Activated T-cell treated with anti-CD3 and anti-CD28 coated beads, Interleukin-2, amount 50 U/mL, for 1 hour (primary cell): ENCODE measurements at regions not wholly inside any gene's neighbourhood (a gene's known extent, or its start where the extent isn't known, plus 50 kb on each side); places are given as distances from the start of the nearest gene placed in this dataset.

ENCODE experiments used
- DNase-seq: peaks from one replicate; pipeline ENCODE4 v3.0.0-alpha.2; 2020

DNA sequence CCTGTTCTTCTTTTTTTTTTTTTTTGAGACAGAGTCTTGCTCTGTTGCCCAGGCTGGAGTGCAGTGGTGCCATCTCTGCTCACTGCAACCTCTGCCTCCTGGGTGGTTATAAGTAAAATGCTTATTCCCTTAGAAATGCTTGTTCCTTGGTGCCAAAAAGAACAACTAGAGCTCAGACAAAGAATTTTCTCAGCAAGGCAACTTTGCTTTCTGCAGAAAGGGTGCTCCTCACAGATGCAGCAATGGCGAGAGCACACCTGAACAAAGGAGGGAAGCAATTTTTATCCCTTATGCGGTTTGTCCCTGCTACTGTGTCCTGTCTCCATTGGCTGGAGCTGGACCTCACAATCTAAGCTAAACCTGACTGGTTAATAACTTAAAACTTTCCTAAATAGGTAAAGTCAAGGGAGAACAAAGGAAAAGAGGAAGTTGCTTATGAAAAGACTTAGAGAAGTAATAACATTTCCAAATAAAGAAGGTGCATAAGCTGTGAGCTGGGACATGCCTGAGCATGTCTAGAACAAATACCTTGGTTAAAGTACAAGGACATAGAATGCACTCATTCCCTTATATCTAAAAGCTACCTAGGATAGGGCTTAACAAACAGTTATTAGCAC lies 90.0 kb upstream of the PRR5 start:
- no peak for DNase-seq

DNA sequence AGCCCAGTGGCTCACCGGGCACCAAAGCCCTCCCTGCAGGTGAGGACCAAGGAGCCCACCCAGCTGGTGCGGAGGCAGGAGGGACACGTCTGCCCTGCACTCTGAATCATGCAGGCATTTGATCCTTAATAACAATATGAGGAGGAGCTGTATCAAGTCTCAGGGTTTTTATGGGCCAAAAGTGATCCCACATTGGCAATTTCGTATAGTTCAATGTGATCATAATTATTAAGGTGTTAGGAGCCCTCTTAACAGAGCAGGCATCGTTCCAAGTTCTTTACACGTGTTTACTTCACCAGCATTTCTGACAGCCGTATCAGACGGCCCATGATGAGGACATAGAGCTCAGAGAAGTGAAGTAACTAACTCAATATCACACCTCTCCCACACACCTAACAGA lies 91.9 kb upstream of the PRR5 start:
- DNase-seq = no peak

DNA sequence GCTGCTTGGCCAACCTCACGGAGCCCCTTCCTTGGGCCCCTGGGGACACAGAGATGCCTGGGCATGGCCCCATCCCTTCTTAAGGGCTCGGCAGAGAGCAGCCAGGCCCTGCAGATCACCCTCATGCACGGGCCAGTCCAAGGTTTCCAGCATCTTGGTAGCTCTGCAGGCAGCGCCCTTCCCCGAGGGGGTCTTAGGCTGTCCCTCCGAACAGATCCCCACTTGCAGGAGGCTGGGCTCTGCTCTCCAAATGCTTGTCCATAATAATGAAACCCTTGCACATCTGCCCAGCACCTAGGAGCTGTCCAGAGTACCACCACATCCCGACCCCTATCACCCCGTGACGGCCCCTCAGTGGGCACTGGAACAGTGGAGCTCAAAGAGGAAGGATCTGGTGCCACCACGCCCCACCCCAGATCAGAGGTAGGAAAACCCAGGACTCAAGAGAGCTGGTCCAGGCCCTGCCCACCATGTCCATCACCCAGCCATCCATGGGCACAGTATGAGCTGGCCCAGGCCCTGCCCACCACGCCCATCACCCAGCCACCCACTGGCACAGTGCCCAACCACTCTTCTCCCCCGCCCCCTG lies 92.5 kb upstream of the PRR5 start:
- DNase-seq = no peak

DNA sequence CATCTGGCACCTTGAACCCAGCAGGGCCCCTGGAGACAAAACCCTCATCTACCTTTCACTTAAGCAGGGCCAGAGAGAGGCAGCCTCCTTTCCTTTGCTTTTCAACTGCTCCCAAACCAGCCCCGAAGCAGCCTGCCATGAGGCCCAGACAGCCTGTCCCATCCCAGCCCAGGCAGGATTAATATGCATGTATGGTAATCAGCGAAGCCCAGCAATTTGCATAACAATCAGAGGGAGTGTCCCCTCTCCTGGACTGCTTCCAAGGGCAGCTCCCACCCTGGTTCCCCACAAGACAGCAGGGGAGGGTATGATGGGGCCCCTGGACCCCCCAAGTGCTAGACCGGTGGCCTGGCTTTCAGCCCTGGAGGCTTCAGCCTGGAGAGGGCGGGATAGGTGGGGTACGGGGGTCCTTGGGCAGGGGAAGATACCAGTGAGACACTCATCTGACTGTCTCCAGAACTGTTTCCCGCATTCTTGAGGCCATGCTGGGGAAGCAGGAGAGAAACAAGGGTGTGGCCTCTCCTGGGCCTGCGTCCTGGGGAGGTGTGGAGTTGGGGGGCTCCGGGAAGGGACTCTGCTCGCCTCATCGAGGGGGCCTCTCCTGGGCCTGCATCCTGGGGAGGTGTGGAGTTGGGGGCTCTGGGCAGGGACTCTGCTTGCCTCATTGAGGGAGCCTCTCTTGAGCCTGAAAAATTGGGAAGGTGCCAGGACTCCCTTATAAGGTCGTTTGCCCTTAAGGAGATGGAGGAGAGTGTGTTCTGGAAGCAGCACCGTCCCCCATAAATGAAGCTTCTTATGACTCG lies 93.2 kb upstream of the PRR5 start:
- DNase-seq = no peak

DNA sequence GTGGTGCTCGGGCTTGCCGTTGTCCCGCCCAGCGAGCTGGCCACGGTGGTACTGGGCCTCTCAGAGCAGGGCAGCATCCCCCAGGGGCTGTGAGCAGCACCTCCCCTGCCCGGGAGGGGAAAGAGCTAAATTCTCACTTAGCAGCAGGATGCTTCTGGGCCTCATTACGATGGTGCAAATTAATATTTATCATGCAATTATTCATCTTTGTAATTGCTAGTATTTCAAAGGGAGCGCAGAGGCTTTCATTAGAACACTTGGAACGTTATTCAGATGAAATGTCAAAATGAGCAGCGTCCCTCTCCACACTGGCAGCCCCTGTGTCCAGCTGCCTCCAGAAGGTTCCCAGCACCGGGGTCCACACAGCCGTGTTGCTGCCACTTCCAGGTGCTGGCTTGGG lies 95.9 kb upstream of the PRR5 start:
- no peak for DNase-seq

DNA sequence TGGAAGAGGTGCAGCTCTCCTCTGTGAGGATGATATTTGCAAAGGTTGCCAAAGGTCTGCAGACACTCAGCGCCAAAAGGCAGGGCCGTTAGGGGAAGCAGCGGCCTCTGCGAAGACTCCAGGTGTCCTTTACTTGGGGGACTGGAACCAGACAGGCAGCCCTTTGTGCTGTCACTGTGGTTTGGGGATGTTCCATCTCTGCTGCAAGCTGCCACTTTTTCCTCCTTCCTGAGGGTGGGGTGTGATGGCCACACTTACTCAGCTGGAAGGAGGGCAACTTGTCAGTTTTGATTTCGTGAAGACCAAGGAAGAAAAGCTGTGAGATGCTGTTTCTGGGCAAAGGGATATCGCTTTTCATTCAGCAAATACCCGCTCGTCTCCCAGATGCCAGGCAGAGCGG lies 96.5 kb upstream of the PRR5 start:
- no peak for DNase-seq

DNA sequence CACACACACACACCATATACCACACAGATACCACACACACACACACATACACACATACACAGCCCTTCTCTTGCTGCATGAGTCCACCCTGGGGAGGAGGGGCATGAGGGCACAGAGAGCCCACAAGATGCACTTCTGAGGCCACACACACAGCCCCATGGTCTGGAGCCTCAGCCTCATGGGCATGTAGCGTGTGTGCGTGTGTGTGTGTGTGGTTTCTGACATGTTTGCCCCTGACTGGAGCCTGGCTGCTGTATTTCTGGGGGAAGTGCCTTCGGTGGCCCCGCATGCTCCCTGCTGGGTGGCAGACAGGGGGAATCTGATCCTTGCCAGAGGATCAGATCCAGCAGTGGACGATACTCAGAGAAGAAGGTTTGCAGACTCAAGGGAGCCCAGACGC lies 97.0 kb upstream of the PRR5 start:
- no peak for DNase-seq

DNA sequence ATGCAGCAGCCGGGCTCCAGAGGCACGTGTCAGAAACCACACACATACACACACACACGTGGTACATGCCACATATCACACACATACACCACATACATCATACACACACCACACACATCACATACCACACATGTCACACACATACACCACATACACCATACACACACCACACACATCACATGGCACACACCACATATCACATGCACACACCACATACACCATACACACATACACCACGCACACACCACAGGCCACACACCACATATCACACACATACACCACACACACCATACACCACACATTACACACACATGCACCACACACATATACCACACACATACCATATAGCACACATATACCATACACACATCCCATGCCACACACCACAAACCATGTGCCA lies 97.5 kb upstream of the PRR5 start:
- no peak for DNase-seq

DNA sequence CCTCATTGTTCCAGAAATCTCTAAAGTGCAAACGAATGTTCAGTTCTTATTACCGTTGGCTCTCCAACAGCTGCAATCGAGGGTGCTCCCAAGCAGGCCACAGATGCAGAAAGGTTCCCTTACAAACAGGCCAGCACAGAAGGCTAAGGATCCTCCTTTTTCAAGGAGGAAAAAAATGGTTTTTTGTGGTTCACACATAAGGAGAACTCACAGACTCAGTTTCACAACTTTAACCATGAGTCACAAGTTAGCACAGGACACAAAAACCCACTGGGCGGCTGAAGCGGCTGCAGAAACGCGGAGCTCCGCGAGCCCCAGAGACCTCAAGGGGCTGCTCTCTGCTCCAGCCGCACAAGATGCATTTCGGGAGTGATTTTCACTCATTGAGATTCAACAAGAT lies 98.2 kb upstream of the PRR5 start:
- no peak for DNase-seq

DNA sequence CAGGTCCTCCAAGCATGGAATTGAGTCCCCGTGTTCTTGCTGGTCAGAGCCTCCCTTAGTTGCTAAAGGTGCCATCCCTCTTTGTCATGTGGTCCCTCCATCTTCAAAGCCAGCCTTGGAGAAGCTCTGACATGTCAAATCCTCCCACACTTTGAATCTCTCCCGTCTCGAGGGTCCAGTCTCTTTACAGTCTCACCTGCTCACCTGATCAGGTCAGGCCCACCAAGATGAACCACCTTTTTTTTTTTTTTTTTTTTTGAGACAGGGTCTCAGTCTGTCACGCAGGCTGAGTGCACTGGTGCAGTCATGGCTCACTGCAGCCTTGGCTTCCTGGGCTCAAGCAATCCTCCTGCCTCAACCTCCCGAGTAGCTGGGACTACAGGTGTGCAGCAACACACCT lies 100.3 kb upstream of the PRR5 start:
- no peak for DNase-seq

DNA sequence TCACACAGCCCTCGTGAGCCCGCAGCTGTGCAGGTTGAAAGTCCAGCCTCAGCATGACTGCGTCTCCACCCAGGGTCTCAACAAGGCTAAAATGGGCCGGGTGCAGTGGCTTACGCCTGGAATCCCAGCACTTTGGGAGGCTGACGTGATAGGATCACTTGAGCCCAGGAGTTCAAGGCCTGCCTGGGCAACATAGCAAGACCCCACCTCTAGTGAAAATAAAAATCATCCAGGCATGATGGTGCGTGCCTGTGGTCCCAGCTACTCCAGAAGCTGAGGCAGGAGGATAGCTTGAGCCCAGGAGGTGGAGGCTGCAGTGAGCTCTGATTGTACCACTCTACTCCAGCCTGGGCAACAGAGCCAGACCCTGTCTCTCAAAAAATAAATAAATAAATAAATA lies 100.8 kb upstream of the PRR5 start:
- no peak for DNase-seq

DNA sequence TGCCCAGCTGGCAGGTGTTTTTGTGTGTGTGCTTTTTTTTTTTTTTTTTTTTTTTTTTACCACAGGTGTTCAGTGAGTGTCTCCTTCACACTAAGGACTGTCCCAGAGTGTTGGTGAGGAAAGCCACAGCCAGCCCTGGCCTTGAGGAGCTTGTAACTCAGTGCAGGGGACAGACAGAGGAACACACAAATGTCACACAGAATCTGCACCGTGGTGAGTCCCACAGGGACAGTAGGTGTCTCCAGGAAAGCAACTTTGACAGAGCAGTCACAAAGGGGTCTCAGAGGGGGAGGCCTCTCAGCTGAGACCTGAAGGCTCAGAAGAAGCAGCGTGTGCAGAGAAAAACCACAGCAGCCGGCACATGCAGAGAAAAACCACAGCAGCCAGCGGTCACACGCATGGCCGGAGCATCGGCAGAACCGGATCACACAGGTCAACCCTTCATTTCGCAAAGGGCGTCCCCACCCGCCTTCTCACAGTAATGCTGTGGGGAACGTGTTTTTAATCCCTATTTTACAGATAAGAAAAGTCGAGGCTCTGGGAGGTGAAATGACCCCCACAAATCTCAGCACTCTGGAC lies 101.7 kb upstream of the PRR5 start:
- no peak for DNase-seq

DNA sequence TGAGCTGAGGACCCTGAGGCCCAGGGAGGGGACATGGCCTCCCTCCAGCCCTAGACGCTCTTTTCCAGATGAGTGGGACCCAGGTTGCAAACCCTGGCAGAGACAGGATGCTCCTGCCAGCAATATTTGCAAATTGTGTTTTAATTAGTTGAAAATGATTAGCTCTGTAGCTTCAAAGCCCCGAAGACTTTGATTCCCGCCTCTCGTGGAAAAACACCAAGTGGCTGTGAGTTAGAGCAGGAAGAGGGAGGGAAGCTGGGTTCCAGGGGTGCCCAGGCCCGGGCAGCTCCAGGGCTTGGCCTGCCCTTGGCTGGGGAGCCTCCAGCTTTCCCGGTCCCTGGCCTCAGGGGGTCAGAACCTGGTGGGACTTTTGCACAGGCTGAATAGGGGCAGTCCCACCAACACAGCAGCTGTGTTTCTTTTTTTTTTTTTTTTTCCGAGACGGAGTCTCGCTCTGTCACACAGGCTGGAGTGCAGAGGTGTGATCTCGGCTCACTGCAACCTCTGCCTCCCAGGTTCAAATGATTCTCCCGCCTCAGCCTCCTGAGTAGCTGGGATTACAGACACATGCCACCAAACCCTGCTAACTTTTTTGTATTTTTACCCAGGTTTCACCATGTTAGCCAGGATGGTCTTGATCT lies 101.6 kb upstream of the RTL6 start:
- DNase-seq = no peak

DNA sequence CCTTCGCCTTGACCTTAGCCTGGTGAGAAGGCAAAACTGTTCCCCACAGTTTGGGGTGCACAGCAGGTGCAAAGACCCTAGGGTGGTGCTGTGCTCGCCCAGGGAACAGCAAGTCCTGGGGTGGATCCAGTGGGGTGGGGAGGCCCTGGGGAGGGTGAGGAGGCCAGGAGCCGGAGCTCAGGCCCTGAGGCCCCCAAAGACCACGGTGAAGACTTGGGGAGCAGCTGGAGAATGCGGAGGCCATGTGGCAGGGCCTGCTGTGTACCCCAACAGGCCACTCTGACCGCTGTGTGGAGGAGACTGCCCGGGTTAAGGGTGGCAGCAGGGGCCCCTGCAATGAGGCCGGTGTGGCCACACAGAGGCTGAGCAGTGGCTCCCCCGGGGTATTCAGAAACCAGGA lies 101.1 kb upstream of the RTL6 start:
- DNase-seq = no peak

DNA sequence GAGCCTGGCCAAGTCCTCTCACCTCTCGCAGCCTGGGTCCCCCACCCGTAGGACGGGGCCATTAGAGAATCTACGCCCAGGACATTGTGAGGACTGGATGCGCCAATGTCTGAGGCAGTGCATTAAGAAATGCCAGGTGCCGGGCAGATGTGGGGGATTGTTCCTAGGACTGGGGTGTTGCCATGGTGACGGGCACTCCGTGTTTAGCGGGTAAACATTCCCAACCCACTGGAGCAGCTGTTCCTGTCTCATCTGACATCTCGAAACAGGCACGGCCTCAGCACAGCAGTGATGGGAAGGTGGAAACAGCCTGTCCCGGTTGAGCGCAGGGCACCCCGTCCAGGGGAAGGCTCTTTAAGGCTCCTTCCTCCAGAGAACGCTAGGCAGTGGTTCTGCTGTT lies 99.6 kb upstream of the RTL6 start:
- no peak for DNase-seq

DNA sequence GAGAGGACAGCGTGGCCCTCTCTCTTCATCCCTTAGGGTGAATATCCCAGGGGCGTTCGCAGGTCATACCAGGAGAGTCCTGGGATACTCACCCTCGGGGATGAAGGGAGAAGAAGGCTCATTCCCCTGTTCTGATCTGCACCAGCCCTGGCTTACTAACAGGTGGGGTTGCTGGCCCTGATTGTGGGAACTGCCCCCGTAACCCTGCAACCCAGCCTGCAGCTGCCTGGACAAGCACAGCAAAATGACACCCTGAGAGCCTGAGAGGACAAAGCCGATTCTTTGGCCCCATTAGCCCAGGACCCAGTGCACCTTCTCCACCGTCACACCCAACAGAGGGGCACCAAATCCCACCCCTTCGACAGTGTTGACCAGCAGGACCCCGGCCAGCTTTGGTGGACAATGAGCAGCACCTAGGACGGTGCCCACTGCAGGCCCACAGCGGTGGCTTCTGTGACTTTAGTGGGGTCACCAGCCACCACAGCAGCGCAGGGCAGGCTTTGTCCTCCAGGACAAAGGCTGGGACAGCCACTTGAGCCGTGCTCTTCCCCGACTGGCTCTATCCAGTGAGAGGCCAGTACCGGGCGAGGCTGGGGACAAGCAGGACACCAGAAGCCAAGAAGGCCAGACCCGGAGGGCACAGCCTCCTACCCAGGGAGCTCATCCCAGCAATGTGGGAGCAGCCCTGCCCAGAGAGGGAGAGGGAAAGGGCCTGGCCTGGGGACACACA lies 98.5 kb upstream of the RTL6 start:
- DNase-seq = no peak

DNA sequence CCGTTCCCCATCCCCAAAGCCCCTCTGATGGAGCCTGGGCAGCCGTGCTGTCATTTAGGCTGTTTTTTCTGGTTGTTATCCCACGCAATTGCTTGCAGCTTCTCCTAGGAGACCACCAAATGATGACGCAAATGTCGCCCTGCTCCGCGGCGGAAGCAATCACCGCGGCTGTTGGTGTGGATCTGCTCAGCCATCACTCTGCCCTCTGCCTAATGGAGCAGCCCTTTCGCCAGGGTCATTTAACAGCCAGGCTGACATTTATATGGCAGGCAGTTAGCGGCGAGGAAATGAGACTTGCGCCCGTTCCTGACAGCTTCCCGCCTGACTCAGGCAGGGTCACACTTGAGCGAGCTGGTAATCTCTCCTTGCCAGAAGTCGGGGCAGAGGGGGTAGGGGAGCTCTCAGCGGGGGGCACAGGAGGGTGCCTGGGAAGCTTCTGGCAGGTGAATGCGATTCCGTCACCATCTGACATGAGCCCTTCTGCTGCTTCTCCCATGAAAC lies 97.9 kb upstream of the RTL6 start:
- DNase-seq = no peak

DNA sequence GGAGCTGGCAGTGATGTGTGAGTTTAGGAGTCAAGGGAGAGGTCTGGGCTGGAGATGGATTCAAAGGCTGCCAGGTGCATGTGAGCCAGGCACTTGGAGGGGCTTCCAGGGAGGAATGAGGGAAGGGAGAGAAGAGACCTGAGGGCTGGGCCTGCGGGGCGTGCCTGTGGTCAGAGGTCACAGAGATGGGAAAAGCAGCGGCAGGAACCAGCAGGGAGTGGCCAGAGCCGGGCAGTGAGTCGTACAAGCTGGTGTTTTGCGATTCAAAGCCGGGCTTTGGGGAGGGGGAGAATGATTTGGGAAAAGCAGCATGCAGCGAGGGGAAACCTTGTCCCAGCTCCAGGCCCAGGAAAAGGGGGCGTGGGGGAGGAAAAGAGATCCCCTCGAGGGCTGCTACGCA lies 96.9 kb upstream of the RTL6 start:
- no peak for DNase-seq

DNA sequence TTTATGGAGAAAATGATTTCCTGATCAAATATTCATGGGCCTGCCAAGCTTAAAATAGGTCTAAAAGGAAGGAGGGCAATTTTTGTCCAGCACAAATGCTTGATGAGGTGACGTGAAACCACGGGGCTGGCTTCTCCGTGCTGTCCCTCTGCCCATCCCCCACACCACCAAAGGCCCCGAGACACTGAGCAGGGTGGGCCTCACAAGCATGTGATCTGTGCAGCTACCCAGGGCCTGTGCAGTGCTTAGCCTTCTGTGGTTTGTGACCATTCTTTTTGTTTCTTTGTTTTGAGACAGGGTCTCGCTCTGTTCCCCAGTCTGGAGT lies 94.8 kb upstream of the RTL6 start:
- no peak for DNase-seq

DNA sequence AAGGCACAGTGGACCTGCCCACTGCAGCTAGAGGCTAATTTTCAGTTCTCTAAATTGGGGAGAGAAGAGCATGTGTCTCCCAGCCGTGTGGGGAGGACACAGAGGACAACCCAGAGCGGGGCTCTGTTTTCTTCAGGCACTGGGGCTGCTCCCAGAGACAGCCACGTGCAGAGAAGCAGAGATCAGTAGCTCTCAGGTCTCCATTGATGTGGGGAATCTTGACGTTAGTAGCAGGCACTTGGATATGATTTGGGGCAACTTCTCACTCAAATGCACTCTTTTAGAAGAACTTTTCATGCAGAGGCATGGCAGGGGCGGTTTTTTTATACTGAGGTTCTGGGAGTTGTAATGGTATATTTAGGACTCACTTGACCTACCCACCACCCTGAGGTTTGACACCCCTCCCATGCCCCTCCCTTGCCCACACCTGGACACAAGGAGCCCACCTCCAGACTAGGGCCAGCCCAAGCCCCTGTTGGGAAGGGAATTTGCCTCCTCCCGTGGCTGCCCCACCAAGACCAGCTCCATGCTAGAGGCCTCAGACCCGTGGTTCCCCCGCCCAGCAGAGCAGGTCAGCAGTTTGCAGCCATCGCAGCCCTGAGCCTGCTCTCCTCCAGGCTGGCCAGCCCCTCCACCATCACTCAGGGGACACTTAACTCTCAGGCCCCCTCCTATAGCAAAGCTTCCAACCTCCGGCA lies 94.2 kb upstream of the RTL6 start:
- DNase-seq = no peak

DNA sequence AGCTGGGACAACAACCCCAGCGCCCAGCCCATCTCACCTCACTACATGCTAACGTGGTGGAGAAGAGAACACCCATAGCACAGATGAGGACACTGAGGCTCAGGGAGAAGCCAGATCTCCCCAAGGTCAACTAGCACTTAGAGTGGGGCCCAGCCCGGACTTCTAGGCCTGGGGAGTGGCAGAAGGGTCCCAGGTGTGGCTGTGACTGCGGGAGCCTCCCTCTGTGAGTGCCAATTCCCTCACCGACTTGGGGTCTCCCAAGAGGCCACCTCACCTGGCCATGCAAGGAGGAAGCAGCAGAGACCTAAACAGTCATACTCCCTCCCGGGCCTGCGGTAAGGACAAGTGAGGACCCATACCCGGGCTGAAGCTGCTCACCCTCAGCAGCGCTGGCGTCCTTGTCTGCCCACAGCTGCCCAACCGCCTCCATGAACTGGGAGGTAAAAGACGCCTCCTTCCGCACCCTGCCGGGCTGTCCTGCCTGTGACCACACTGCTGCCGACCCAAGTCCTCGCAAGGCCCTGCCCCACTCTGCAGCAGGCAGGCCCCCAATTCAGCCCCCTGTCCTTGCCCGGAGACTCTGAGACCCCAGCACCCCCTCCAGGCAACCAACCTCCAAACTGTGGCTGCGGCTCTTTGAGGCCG lies 93.2 kb upstream of the RTL6 start:
- DNase-seq = no peak

DNA sequence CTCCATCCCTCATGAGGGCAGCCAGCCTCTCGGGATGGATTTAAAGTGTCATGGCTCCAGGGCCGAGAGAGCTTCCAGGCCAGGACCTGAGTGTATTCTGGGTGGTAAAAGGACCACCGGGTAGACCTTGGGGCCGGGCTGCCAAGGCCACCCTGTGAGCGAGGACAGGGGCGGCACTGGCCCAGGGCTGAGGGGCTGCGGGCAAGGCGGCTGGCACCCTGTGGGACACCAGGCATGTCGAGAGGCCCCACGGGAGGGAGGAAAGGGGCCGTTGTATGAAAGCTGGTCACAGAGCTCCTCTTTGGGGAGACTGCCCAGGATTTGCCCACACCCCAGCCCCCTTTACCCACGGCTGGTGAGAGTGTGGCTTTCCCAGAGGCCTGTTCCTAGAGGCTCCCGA lies 92.3 kb upstream of the RTL6 start:
- no peak for DNase-seq
